Parathyroid adenoma (tissue), 2 donors: ENCODE measurements at regions not wholly inside any gene's neighbourhood (a gene's known extent, or its start where the extent isn't known, plus 50 kb on each side); places are given as distances from the start of the nearest gene placed in this dataset.

Source experiments
- H2AFZ ChIP-seq: fragments of 300-600 bp; sonication (generic); one replicate; pipeline ENCODE4 v1.7.0; 2017; ENCODE audit warnings: antibody characterized with exemption, mild to moderate bottlenecking
- H3K27ac ChIP-seq: fragments of 300-600 bp; sonication (generic); one replicate; pipeline ENCODE4 v1.7.0; 2017
- H3K27me3 ChIP-seq: fragments of 300-600 bp; sonication (generic); one replicate; pipeline ENCODE4 v1.7.0; 2017; ENCODE audit warnings: low read length; ENCODE audit not compliant: control insufficient read depth, insufficient read depth
- H3K36me3 ChIP-seq: fragments of 300-600 bp; sonication (generic); one replicate; pipeline ENCODE4 v1.7.0; 2017; ENCODE audit warnings: low read length; ENCODE audit not compliant: control insufficient read depth, insufficient read depth
- H3K4me1 ChIP-seq: fragments of 300-600 bp; sonication (generic); one replicate; pipeline ENCODE4 v1.7.0; 2017; ENCODE audit warnings: control low read depth
- H3K4me2 ChIP-seq: fragments of 300-600 bp; sonication (generic); one replicate; pipeline ENCODE4 v1.7.0; 2017; ENCODE audit warnings: low read length
- H3K4me3 ChIP-seq: fragments of 300-600 bp; sonication (generic); one replicate; pipeline ENCODE4 v1.7.0; 2017; ENCODE audit warnings: low read depth, low read length
- H3K79me2 ChIP-seq: fragments of 300-600 bp; sonication (generic); one replicate; pipeline ENCODE4 v1.7.0; 2017; ENCODE audit warnings: control low read depth
- H3K9ac ChIP-seq: fragments of 300-600 bp; sonication (generic); one replicate; pipeline ENCODE4 v1.7.0; 2017; ENCODE audit warnings: mild to moderate bottlenecking
- H3K9me3 ChIP-seq: fragments of 300-600 bp; sonication (generic); one replicate; pipeline ENCODE4 v1.7.0; 2017; ENCODE audit warnings: low read length; ENCODE audit not compliant: control insufficient read depth
- CTCF ChIP-seq: fragments of 300-600 bp; sonication (generic); IDR thresholded peaks from one replicate; pipeline ENCODE4 v1.7.0; 2017; ENCODE audit warnings: antibody characterized with exemption, mild to moderate bottlenecking
- donor health status: primary hyperparathyroidism.

DNA sequence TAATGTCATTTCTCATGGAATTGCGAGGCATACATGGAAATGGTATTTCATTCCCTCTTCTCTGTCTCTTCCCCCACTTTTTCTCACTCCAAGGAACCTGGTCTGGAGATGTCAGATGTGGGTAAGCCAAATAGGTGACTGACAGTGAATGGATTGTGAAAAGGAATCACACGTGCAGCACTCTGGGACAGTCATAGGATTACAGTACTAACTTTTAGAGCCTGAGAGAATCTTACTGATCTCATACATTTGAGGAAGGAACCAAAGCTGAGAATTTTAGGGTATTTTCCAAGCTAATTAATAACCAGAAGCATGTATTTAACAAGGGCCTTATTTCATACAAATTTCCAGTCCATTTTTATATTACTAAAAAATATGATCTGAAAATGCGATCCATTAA lies 58.1 kb upstream of the ERBB4 start:
- no peak overlapping the region for H2AFZ ChIP-seq
- H3K27ac ChIP-seq: no peak overlapping the region
- no peak overlapping the region for H3K4me3 ChIP-seq
- no peaks in the 10 kb centered on the region for H3K79me2 ChIP-seq
- no peak for TF ChIP-seq CTCF
- H3K27me3 ChIP-seq: no peaks in the 10 kb centered on the region
- no peaks in the 10 kb centered on the region for H3K9me3 ChIP-seq
- H3K4me1 ChIP-seq: no peaks in the 10 kb centered on the region
- H3K36me3 ChIP-seq: no peaks in the 10 kb centered on the region
- no peak overlapping the region for H3K4me2 ChIP-seq
- no peak overlapping the region for H3K9ac ChIP-seq

DNA sequence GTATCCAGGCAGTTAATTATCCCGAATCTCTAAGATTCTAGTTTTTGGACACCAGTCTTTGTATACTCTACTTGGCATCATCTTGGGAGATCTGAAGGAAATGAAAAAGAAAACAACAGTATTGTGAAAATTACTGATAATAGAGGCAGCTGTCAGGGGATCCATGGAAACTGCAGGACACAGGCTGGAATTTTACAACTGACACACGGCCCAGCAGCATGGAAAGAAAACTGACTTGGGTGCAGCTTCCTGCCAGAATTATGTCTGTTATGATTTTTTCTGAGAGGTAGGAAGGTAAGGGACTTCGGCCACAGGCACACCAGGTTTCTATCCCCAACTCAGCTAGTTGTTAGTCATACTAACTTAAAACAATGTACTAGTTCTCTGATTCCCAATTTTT lies 57.7 kb upstream of the ERBB4 start:
- H3K4me2 ChIP-seq: no peak overlapping the region
- no peaks in the 10 kb centered on the region for H3K4me1 ChIP-seq
- H3K9me3 ChIP-seq: no peaks in the 10 kb centered on the region
- no peak overlapping the region for H2AFZ ChIP-seq
- no peak overlapping the region for H3K27ac ChIP-seq
- no peak for TF ChIP-seq CTCF
- H3K9ac ChIP-seq: no peak overlapping the region
- no peaks in the 10 kb centered on the region for H3K27me3 ChIP-seq
- no peak overlapping the region for H3K4me3 ChIP-seq
- no peaks in the 10 kb centered on the region for H3K79me2 ChIP-seq
- no peaks in the 10 kb centered on the region for H3K36me3 ChIP-seq

DNA sequence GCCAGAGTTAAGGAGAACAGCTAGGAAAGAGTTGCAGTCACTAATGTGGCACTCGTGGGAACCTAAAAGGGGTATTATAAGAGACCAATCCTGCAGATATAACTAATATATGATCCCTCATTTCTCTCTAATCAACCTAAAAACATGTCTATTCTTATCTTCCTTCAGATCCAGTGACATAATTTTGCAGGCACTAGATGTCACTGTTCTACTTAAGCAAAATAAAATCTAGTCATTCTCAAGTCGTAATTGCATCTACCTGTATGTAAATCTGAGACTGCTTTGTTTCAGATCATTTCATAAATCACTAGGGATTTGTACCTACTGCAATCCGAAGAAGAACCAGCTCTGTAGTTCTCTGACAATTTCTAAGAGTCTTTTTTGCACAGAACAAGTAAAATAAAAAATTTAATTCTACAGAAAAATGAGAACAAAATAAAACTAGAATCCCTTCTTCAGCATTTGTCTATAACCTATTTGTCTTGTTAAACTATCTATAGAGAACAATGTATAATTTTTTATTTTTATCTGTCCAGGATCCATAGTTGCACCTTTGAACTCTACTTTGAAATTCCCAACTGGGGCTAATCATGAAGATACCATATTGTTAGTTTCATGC lies 56.5 kb upstream of the ERBB4 start:
- Histone ChIP-seq H3K9ac (no peak overlapping the region), H3K9me3 (no peaks in the 10 kb centered on the region), H3K79me2 (no peaks in the 10 kb centered on the region), H3K4me2 (no peak overlapping the region), H3K27ac (no peak overlapping the region), H3K4me1 (no peaks in the 10 kb centered on the region), H3K36me3 (no peaks in the 10 kb centered on the region), H3K4me3 (no peak overlapping the region), H3K27me3 (no peaks in the 10 kb centered on the region), H2AFZ (no peak overlapping the region)
- no peak for TF ChIP-seq CTCF

GRCh38 chr2:212592695-212593094 lies 54.1 kb upstream of the ERBB4 start:
- Histone ChIP-seq H3K4me2 (no peak overlapping the region), H3K9me3 (no peaks in the 10 kb centered on the region), H3K36me3 (no peaks in the 10 kb centered on the region), H3K27ac (no peak overlapping the region), H3K27me3 (no peaks in the 10 kb centered on the region), H3K4me1 (no peaks in the 10 kb centered on the region), H3K9ac (no peak overlapping the region), H2AFZ (no peak overlapping the region), H3K4me3 (no peak overlapping the region), H3K79me2 (no peaks in the 10 kb centered on the region)
- TF ChIP-seq CTCF: no peak
